Astrocyte (in vitro differentiated cells and primary cell): ENCODE measurements at regions not wholly inside any gene's neighbourhood (a gene's known extent, or its start where the extent isn't known, plus 50 kb on each side); places are given as distances from the start of the nearest gene placed in this dataset.

Source experiments
- DNase-seq: peaks from one replicate; pipeline ENCODE4 v3.0.0-alpha.2; 2010; ENCODE audit warnings: low read depth
- FAIRE-seq: peaks from 2 replicates; lab custom pipeline; 2011; peaks lifted over from hg19 to GRCh38; lab: Jason Lieb, UNC
- H2AFZ ChIP-seq: 2 replicates; pipeline ENCODE4 v1.6.0; 2012; ENCODE audit warnings: low read depth, low read length, inconsistent platforms
- H3K27ac ChIP-seq: 2 replicates; pipeline ENCODE4 v1.5.1; 2011; ENCODE audit warnings: low read depth, low read length, inconsistent platforms
- H3K27me3 ChIP-seq: 2 replicates; pipeline ENCODE4 v1.6.0; 2011; ENCODE audit warnings: low read length, inconsistent platforms; ENCODE audit not compliant: insufficient read depth
- H3K36me3 ChIP-seq: 2 replicates; pipeline ENCODE4 v1.5.1; 2011; ENCODE audit warnings: low read length, inconsistent platforms; ENCODE audit not compliant: insufficient read depth
- H3K4me1 ChIP-seq: 2 replicates; pipeline ENCODE4 v1.5.1; 2011; ENCODE audit warnings: low read length, inconsistent platforms; ENCODE audit not compliant: insufficient read depth
- H3K4me2 ChIP-seq: 2 replicates; pipeline ENCODE4 v1.6.0; 2012; ENCODE audit warnings: low read length, inconsistent platforms
- H3K4me3 ChIP-seq: 2 replicates; pipeline ENCODE4 v1.5.1; 2011; ENCODE audit warnings: low read depth, mild to moderate bottlenecking, low read length, inconsistent platforms; ENCODE audit not compliant: insufficient read depth
- H3K79me2 ChIP-seq: 2 replicates; pipeline ENCODE4 v1.6.0; 2012; ENCODE audit warnings: mild to moderate bottlenecking, low read length, inconsistent platforms; ENCODE audit not compliant: insufficient read depth
- H3K9ac ChIP-seq: 2 replicates; pipeline ENCODE4 v1.6.0; 2012; ENCODE audit warnings: mild to moderate bottlenecking, low read length, inconsistent platforms
- H3K9me3 ChIP-seq: 2 replicates; pipeline ENCODE4 v1.5.1; 2012; ENCODE audit warnings: low read depth, mild to moderate bottlenecking, low read length, inconsistent platforms; ENCODE audit not compliant: insufficient read depth
- H4K20me1 ChIP-seq: 2 replicates; pipeline ENCODE4 v1.6.0; 2012; ENCODE audit warnings: low read length, inconsistent platforms; ENCODE audit not compliant: insufficient read depth
- H3K27ac Mint-ChIP-seq: one replicate; pipeline ENCODE4 v1.8.0; 2021; ENCODE audit warnings: mild to moderate bottlenecking, mixed read lengths; ENCODE audit not compliant: unreplicated experiment
- H3K27me3 Mint-ChIP-seq: one replicate; pipeline ENCODE4 v1.8.0; 2021; ENCODE audit warnings: low read depth, mixed read lengths; ENCODE audit not compliant: unreplicated experiment
- H3K36me3 Mint-ChIP-seq: one replicate; pipeline ENCODE4 v1.8.0; 2021; ENCODE audit warnings: low read depth, mixed read lengths; ENCODE audit not compliant: unreplicated experiment
- H3K4me1 Mint-ChIP-seq: one replicate; pipeline ENCODE4 v1.8.0; 2021; ENCODE audit warnings: low read depth, mixed read lengths; ENCODE audit not compliant: unreplicated experiment
- H3K4me3 Mint-ChIP-seq: one replicate; pipeline ENCODE4 v1.8.0; 2021; ENCODE audit warnings: mild to moderate bottlenecking, moderate library complexity, mixed read lengths; ENCODE audit not compliant: unreplicated experiment
- H3K9me3 Mint-ChIP-seq: one replicate; pipeline ENCODE4 v1.8.0; 2021; ENCODE audit warnings: mild to moderate bottlenecking, mixed read lengths; ENCODE audit not compliant: unreplicated experiment
- EZH2 ChIP-seq: IDR thresholded peaks from 2 replicates; pipeline ENCODE4 v1.6.1; 2012; ENCODE audit warnings: mild to moderate bottlenecking, low read length, inconsistent platforms; ENCODE audit not compliant: insufficient read depth
- TF ChIP-seq, protein P1 (sequence below): IDR thresholded peaks from 2 replicates; pipeline ENCODE4 v1.5.1; 2011; ENCODE audit warnings: low read depth, mild to moderate bottlenecking, inconsistent platforms, low read length, moderate library complexity; ENCODE audit not compliant: insufficient read depth

DNA sequence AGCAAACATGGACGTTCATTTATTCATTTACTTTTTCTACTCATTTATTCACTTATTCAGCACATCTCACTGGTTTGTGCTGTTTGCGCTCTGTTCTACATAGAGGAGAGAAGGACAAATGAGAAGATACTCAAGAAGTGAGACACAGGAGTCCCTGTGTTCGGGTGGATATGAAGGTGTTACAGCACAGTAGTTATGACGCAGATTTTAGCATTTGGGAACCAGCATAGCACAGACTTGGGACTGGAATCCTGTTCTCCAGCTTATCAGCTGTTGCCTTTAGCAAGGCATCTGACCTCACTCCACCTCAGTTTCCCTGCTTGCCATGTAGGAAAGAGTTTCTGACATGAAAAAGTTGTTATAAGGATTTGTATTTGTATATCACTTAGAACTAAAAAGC lies 430.1 kb downstream of the MAFB start:
- H3K4me2 ChIP-seq, result no peak overlapping the region
- no peak overlapping the region for H3K4me3 Mint-ChIP-seq
- no peaks in the 10 kb centered on the region for H3K4me1 ChIP-seq
- no peaks in the 10 kb centered on the region for H3K27me3 ChIP-seq
- no peak overlapping the region for H3K27ac Mint-ChIP-seq
- no peak for DNase-seq
- peaks cover 1% of the 10 kb centered on the region for H3K27me3 Mint-ChIP-seq
- no peak overlapping the region for H3K9ac ChIP-seq
- H3K9me3 Mint-ChIP-seq, result no peaks in the 10 kb centered on the region
- no peaks in the 10 kb centered on the region for H4K20me1 ChIP-seq
- peaks cover 2% of the 10 kb centered on the region for H3K4me1 Mint-ChIP-seq
- H3K9me3 ChIP-seq, result no peaks in the 10 kb centered on the region
- H3K79me2 ChIP-seq, result no peaks in the 10 kb centered on the region
- no peak overlapping the region for H2AFZ ChIP-seq
- H3K4me3 ChIP-seq, result no peak overlapping the region
- no peak for FAIRE-seq
- H3K36me3 Mint-ChIP-seq, result no peaks in the 10 kb centered on the region
- no peak for TF ChIP-seq EZH2
- TF ChIP-seq, protein P1, sequence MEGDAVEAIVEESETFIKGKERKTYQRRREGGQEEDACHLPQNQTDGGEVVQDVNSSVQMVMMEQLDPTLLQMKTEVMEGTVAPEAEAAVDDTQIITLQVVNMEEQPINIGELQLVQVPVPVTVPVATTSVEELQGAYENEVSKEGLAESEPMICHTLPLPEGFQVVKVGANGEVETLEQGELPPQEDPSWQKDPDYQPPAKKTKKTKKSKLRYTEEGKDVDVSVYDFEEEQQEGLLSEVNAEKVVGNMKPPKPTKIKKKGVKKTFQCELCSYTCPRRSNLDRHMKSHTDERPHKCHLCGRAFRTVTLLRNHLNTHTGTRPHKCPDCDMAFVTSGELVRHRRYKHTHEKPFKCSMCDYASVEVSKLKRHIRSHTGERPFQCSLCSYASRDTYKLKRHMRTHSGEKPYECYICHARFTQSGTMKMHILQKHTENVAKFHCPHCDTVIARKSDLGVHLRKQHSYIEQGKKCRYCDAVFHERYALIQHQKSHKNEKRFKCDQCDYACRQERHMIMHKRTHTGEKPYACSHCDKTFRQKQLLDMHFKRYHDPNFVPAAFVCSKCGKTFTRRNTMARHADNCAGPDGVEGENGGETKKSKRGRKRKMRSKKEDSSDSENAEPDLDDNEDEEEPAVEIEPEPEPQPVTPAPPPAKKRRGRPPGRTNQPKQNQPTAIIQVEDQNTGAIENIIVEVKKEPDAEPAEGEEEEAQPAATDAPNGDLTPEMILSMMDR, result no peak
- no peak overlapping the region for H3K27ac ChIP-seq
- H3K36me3 ChIP-seq, result no peaks in the 10 kb centered on the region

DNA sequence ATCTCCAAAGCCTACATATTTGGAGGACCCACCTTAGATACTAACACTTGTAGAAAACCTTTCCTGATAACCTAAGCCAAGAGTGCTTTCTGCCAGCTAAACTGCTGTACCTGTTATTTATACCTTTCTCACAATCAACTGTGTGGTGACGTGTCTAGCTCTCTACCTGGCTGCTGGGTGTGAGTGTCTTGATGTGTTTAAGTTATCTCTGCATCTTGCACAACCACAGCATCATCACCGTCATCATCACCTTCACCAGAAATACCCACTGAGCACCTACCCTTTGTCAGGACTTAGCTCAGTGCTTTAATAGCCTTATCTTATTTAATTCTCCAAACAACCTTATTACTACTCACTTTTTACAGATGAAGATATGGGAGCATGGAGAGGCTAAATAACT lies 431.3 kb downstream of the MAFB start:
- Histone ChIP-seq H3K4me3 (no peak overlapping the region), H2AFZ (no peak overlapping the region), H3K4me2 (no peak overlapping the region), H3K9ac (no peak overlapping the region), H3K27ac (no peak overlapping the region), H3K4me1 (no peaks in the 10 kb centered on the region), H4K20me1 (no peaks in the 10 kb centered on the region), H3K9me3 (no peaks in the 10 kb centered on the region), H3K36me3 (no peaks in the 10 kb centered on the region), H3K79me2 (no peaks in the 10 kb centered on the region), H3K27me3 (no peaks in the 10 kb centered on the region)
- H3K27me3 Mint-ChIP-seq, result peaks cover 1% of the 10 kb centered on the region
- H3K9me3 Mint-ChIP-seq, result no peaks in the 10 kb centered on the region
- DNase-seq, result no peak
- TF ChIP-seq EZH2, result no peak
- TF ChIP-seq, protein P1, result no peak
- H3K4me1 Mint-ChIP-seq, result peaks cover 2% of the 10 kb centered on the region
- no peaks in the 10 kb centered on the region for H3K36me3 Mint-ChIP-seq
- FAIRE-seq, result no peak
- H3K4me3 Mint-ChIP-seq, result no peak overlapping the region
- no peak overlapping the region for H3K27ac Mint-ChIP-seq

DNA sequence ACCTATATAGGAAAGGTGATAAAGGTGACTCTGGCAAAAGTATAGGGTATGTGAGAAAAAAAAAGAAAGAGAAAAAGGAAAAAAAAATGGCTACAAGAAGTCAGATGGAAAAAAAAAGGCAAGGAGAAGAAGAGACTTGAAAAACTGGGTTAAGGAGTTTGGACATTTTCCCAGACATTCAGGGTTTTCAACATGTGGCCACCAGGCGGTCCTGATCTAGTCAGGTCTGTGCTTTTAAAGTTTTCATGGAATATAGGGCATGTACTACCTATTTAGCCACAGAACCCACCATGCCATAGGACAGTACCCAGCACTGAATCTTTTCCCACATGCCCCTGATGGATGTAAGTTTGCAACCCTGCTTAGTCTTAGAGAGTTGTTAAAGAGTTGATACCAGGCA lies 433.7 kb downstream of the MAFB start:
- no peak overlapping the region for H3K27ac ChIP-seq
- no peaks in the 10 kb centered on the region for H3K79me2 ChIP-seq
- H3K4me1 ChIP-seq, result no peaks in the 10 kb centered on the region
- H3K9ac ChIP-seq, result no peak overlapping the region
- H3K36me3 Mint-ChIP-seq, result no peaks in the 10 kb centered on the region
- H3K27me3 Mint-ChIP-seq, result peaks cover 1% of the 10 kb centered on the region
- H2AFZ ChIP-seq, result no peak overlapping the region
- no peaks in the 10 kb centered on the region for H3K27me3 ChIP-seq
- FAIRE-seq (no peak), DNase-seq (no peak)
- no peaks in the 10 kb centered on the region for H4K20me1 ChIP-seq
- TF ChIP-seq, protein P1, result no peak
- no peak for TF ChIP-seq EZH2
- no peaks in the 10 kb centered on the region for H3K36me3 ChIP-seq
- H3K4me2 ChIP-seq, result no peak overlapping the region
- H3K9me3 Mint-ChIP-seq, result no peaks in the 10 kb centered on the region
- H3K4me3 ChIP-seq, result no peak overlapping the region
- no peak overlapping the region for H3K4me3 Mint-ChIP-seq
- peaks cover 3% of the 10 kb centered on the region for H3K9me3 ChIP-seq
- H3K4me1 Mint-ChIP-seq, result no peaks in the 10 kb centered on the region
- H3K27ac Mint-ChIP-seq, result no peak overlapping the region
